ACHN (cell line): ENCODE measurements at regions not wholly inside any gene's neighbourhood (a gene's known extent, or its start where the extent isn't known, plus 50 kb on each side); places are given as distances from the start of the nearest gene placed in this dataset.

Source experiments
- DNase-seq: peaks from one replicate; pipeline ENCODE4 v3.0.0-alpha.2; 2015
- in situ Hi-C: cut with HindIII; loops from 2 replicates; pipeline ENCODE4 v1.10.0; 2017; ENCODE audit warnings: low sequenced_read_pairs, low pct_ligation_motif_present, low pct_unique_long_range_greater_than_20kb

DNA sequence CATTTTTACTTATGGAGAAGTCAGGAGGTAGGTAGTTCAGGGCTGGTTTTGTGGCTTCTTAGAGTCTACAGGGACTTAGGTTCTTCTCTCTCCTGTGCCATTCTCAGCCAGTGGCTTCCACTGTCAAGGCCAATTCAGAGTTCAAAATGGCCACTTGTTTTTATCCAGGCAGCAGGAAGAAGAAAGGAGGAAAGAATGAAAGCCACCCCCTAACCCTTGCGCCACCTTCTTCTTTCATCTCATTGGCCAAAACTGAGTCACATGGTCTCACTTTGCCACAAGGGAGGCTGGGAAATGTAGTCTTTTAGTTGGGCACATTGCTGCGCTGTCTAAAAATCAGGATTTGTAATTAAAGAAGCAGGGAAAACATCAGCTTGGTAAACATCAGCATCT, 60.8 kb upstream of the MED9 start:
- in situ Hi-C loops, result no loop called here
- DNase-seq, result peak; percentile 60

- in situ Hi-C loops, result no loop called here
- no peak for DNase-seq
Observed at GRCh38 chr17:17416400-17417360, 60.1 kb upstream of the MED9 start.

DNA sequence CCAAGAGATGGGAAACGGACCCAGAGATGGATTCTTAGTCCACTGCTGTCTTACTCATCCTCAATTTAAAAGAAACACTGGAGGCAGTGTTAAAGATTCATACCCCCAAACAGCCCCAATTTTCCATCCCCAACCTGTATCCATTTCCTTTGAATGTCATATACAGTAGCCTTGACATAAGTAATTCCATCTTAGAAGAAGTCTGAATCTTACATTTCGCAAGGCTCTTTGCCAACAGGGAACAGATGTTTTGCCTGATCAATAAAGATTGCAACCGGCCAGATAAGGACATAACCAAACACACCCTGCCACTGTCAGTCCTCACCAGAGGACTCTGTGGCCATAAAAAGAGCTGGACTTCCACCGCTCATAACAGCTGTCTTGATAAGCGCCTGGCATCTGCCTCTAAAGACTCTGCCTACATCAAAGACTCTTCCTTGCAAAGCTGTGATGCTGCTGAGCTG, 59.0 kb upstream of the MED9 start:
- in situ Hi-C loops, result no loop called here
- no peak for DNase-seq

GRCh38 chr17:17419166-17419565, 57.6 kb upstream of the MED9 start:
- in situ Hi-C loops, result no loop called here
- DNase-seq, result no peak

GRCh38 chr17:17419631-17420030, 57.2 kb upstream of the MED9 start:
- no peak for DNase-seq
- in situ Hi-C loops, result no loop called here

DNA sequence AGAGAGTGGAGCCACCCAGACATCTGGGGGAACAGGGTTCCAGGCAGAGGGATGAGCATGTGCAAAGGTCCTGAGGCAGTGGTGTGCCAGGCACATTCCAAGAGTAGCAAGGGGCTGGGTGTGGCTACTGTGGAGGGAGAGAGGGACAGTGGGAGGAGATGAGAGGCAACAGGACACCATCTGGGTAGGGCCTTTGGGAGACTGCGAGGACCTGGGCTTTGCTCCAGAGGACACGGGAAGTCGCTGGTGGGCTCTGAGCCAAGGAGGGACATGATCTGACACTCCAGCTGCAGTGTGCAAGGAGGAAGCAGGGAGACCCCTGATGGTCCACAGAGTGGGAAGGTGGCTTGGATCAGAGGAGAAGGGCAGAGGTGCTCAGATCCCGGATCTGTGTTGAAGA, 56.7 kb upstream of the MED9 start:
- no peak for DNase-seq
- in situ Hi-C loops, result no loop called here

- in situ Hi-C loops, result no loop called here
- DNase-seq, result no peak
Observed at GRCh38 chr17:17420561-17421269, 56.1 kb upstream of the MED9 start.

DNA sequence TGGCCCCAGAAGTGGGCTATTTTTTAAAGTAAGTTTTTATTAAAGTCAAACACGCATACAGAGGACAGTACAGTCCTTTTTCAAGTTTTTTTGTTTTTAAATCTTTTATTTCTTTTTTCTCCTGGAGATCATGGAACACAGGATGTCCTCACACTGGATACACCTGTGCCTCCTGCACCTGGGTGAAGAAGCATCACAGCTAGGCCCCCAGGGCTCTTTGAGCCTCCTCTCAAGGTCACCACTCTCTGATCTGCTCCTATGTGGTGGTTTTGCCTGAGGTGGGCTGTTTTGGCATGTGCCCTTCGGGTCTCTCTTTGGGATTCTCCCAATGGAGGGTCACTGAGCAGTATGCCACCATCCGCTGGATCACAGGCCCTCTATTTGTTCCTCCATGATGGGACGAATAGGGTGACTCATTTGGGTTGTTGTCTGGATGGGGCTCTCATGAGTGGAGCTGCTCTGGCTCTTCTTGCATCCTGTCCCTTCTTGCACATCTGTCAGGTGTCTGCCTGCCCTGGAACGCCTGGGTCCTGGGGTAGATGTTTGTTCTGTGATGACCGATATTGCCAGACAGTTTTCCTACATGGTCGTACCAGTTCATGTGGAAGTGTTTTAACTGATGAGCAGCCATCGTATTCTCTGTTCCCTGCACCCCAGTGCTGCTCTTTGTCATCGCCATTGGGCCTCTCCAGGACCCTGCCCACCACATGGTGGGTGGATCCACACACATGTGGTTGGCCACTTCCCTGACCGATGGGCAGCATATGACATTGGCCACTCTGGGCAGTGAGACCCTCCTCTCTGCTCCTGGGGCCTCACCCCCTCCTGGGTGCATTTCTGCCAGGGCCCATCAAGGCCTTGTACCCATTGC, 55.2 kb upstream of the MED9 start:
- DNase-seq, result no peak
- in situ Hi-C loops, result no loop called here

DNA sequence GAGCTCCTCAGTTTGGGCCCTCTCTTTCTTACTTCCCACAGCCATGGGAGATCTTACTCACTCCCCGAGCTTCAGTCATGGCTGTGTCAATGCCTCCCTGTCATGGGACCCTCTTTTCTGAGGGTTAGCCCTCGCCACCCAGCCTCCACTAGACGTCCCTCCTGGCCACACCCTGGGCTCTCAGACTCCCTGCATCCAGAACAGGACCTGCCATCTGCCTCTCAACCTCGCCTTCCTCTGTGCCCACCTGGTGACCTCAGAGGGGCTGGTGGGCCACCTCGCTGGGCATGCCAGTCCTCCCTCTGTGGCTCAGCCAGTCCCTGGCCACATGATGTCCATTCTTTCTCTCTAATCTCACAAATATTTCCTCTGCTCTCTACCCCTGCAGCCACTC, 54.6 kb upstream of the MED9 start:
- in situ Hi-C loops, result no loop called here
- DNase-seq, result no peak

DNA sequence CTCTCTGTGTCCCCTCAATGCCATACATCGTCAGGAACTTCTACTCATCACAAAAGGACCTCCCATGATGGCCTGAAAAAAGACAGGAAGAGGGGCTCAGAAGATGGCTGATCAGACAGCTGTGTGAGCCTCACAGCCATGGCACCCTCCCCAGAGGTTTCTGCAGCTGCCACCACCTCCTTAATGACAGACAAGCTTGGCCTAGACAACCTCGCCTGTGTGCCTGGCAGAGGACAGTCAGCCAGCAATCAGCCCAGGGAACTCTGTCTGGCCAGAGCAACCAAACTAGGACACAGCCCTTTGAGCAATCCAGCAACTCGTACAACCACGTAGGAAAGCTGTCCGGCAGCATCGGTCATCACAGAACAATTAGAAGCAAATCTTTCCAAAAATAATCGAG, 54.2 kb upstream of the MED9 start:
- DNase-seq, result no peak
- in situ Hi-C loops, result no loop called here

DNA sequence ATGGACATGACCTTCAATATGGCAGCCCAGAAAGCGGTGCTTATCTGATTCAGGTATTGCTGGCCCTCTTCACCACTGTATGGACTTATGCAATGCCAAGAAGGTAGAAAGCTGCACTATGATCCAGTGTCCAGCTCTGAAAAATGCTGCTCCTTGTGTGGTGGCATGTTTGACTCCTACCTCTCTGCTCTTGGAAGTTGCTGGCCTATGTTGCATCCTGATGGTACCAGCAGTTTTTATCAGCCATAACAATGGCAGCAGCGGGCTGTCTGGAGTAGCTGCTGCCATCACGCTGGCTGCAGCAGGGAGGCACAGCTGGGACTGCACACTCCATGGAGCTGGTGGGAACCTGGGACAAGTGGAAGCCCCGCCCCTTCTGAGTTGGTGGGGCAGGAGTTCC, 53.1 kb upstream of the MED9 start:
- in situ Hi-C loops, result no loop called here
- DNase-seq, result no peak

DNA sequence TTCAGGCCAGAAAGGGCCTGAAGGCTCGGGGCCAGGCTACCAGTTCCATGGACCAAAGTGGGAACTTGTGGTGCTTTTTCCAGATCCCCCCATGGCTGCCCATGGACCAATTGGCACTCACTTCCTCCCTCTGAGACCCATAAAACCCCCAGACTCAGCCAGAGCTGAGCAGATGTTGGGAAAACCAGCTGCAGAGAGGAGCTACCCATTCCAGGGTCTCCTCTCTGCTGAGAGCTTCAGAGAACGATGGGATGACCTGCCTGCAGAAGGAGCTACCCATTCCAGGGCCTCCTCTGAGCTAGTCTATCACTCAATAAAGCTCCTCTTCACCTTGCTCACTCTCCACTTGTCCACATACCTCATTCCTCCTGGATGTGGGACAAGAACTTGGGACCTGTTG, 52.2 kb upstream of the MED9 start:
- in situ Hi-C loops, result no loop called here

GRCh38 chr17:17425005-17425404, 51.8 kb upstream of the MED9 start:
- in situ Hi-C loops, result no loop called here

More for the DNA sequence above, 52.2 kb upstream of the MED9 start:
- no peak for DNase-seq

DNA sequence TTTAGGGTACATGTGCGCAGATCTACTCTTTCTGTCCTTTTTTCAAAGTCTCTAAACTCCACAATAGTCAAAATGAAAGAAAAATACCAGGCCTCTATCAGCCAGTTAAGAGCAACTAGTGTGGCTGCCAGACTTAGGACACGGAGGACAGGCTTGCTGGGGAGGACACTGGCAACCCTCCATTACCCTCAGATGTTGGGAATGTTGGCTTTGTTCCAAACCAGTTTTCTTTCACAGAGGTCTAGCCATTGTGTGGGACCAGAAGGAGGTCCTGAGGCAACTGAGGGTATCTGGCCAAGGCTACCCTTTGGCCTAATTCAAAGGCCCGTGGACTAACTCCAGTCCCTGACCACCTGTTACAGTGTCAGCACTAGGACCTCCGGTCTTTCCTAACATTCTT, 51.2 kb upstream of the MED9 start:
- in situ Hi-C loops, result no loop called here
- no peak for DNase-seq

More at GRCh38 chr17:17425005-17425404, 51.8 kb upstream of the MED9 start:
- DNase-seq, result no peak

GRCh38 chr17:17426184-17426583, 50.6 kb upstream of the MED9 start:
- DNase-seq, result no peak
- in situ Hi-C loops, result no loop called here
